HepG2 (cell line): ENCODE measurements at regions not wholly inside any gene's neighbourhood (a gene's known extent, or its start where the extent isn't known, plus 50 kb on each side); places are given as distances from the start of the nearest gene placed in this dataset.

Experiments used
- ATAC-seq: fragments of 200-7000 bp; cut with Tn5 transposase; 3 replicates; pipeline ENCODE4 v1.9.1; 2020; ENCODE audit warnings: mild to moderate bottlenecking, moderate library complexity
- BruUV-seq: library from RNA; stranded (reverse); fragments of 400-500 nt; replicated peaks from 2 replicates; lab custom pipeline; 2021; lab: Mats Ljungman, UMichigan
- CTCF ChIA-PET: fragments of 300-600 bp; formaldehyde crosslinking; extraction: SDS; loops from one replicate; lab custom pipeline; 2021; ENCODE audit warnings: low total read pairs, inconsistent platforms, low intra/inter-chr PET ratio; lab: Yijun Ruan, JAX
- POLR2A ChIA-PET: fragments of 350-600 bp; sonication (Branson Sonifier 250); formaldehyde crosslinking; loops from one replicate; lab custom pipeline; 2020; ENCODE audit warnings: antibody characterized with exemption, inconsistent platforms; lab: Yijun Ruan, JAX
- DNase-seq: peaks from one replicate; pipeline ENCODE4 v3.0.0-alpha.2; 2015; ENCODE audit warnings: low spot score
- FAIRE-seq: peaks from 3 replicates; lab custom pipeline; 2011; peaks lifted over from hg19 to GRCh38; lab: Jason Lieb, UNC
- H2AFZ ChIP-seq: one replicate; pipeline ENCODE4 v1.6.1; 2011; ENCODE audit warnings: low read length, inconsistent platforms
- H3K27ac ChIP-seq: fragments of 300-600 bp; 3 replicates; pipeline ENCODE4 v1.8.0; 2011; ENCODE audit warnings: mixed run types, mild to moderate bottlenecking, mixed read lengths, low read length, inconsistent platforms; ENCODE audit not compliant: insufficient read depth; ENCODE audit errors: extremely low read length
- H3K27me3 ChIP-seq, 2 experiments: fragments of 200-600 bp in 1 of 2; 2 replicates in 1 of 2; 3 replicates in 1 of 2; pipeline versions ENCODE4 v1.6.0 to v1.8.0; 2011; ENCODE audit warnings: low read length in 2 of 2, mild to moderate bottlenecking in 2 of 2, moderate library complexity in 2 of 2, inconsistent platforms in 1 of 2; ENCODE audit not compliant: insufficient read depth in 2 of 2, control insufficient read depth in 1 of 2
- H3K36me3 ChIP-seq, 2 experiments: fragments of 200-600 bp in 1 of 2; replicated peaks in 1 of 2; 2 replicates in 1 of 2; 3 replicates in 1 of 2; pipeline versions ENCODE4 v1.5.1 to v1.8.0; 2011; ENCODE audit warnings: low read length in 2 of 2, inconsistent platforms in 1 of 2; ENCODE audit not compliant: insufficient read depth in 2 of 2, control insufficient read depth in 1 of 2
- H3K4me1 ChIP-seq: 2 replicates; pipeline ENCODE4 v1.5.1; 2012; ENCODE audit warnings: low read length, inconsistent platforms; ENCODE audit not compliant: insufficient read depth
- H3K4me2 ChIP-seq: 2 replicates; pipeline ENCODE4 v1.6.0; 2011; ENCODE audit warnings: low read depth, low read length, inconsistent platforms
- H3K4me3 ChIP-seq, 3 experiments: fragments of 200-600 bp in 1 of 3; sonication (generic), shearing (Covaris generic) in 1 of 3; replicated peaks in 1 of 3; 2 replicates each; pipeline ENCODE4 v1.5.1; 2011 to 2016; ENCODE audit warnings: low read length in 3 of 3, inconsistent platforms in 2 of 3, low read depth in 2 of 3, mild to moderate bottlenecking in 2 of 3, control low read depth in 1 of 3, mixed read lengths in 1 of 3; ENCODE audit not compliant: insufficient read depth in 1 of 3
- H3K79me2 ChIP-seq: one replicate; pipeline ENCODE4 v1.6.1; 2011; ENCODE audit warnings: low read length, inconsistent platforms; ENCODE audit not compliant: insufficient read depth
- H3K9ac ChIP-seq: 2 replicates; pipeline ENCODE4 v1.6.0; 2011; ENCODE audit warnings: mild to moderate bottlenecking, low read depth, low read length, inconsistent platforms; ENCODE audit not compliant: insufficient read depth
- H3K9me3 ChIP-seq: 2 replicates; pipeline ENCODE4 v1.5.1; 2012; ENCODE audit warnings: mild to moderate bottlenecking, low read length
- H4K20me1 ChIP-seq: 2 replicates; pipeline ENCODE4 v1.6.0; 2011; ENCODE audit warnings: inconsistent platforms, mild to moderate bottlenecking, low read length, moderate library complexity; ENCODE audit not compliant: insufficient read depth
- HDAC2 ChIP-seq: sonication (generic); formaldehyde crosslinking; IDR thresholded peaks from 2 replicates; pipeline ENCODE4 v1.4.0; 2020; ENCODE audit warnings: missing genetic modification reagents
- HNRNPK ChIP-seq: fragments of 200-400 bp; formaldehyde crosslinking; IDR thresholded peaks from 2 replicates; pipeline ENCODE4 v1.6.1; 2018; ENCODE audit warnings: low read length, low read depth, moderate library complexity, mild to moderate bottlenecking; ENCODE audit not compliant: poor library complexity, severe bottlenecking
- MAFF ChIP-seq: IDR thresholded peaks from 2 replicates; pipeline ENCODE4 v1.6.1; 2011; ENCODE audit warnings: low read depth, low read length, improper control_type of control experiment
- MAFK ChIP-seq, 2 experiments: IDR thresholded peaks in 1 of 2; conservative IDR thresholded peaks in 1 of 2; 2 replicates each; pipeline ENCODE4 v1.6.1; 2011; ENCODE audit warnings: improper control_type of control experiment in 2 of 2, low read length in 2 of 2
- MXD4 ChIP-seq: IDR thresholded peaks from 2 replicates; pipeline ENCODE4 v1.6.1; 2016; ENCODE audit warnings: mild to moderate bottlenecking, missing biosample characterization, missing genetic modification reagents
- ZNF501 ChIP-seq: sonication (generic); formaldehyde crosslinking; IDR thresholded peaks from 2 replicates; pipeline ENCODE4 v1.5.1; 2020; ENCODE audit warnings: mild to moderate bottlenecking, moderate library complexity, missing genetic modification reagents
- ZNF614 ChIP-seq: IDR thresholded peaks from 2 replicates; pipeline ENCODE4 v1.6.1; 2018; ENCODE audit warnings: missing biosample characterization, missing genetic modification reagents, inconsistent platforms, borderline replicate concordance
- WGBS: methylation state at CpG from one replicate; pipeline ENCODE4 v1.1.6; 2017; ENCODE audit warnings: low lambda C conversion rate; 5-methylcytosine and 5-hydroxymethylcytosine counted together
- in situ Hi-C: cut with HindIII; loops from 2 replicates; pipeline ENCODE4 v1.10.0; 2017; ENCODE audit warnings: low pct_unique_long_range_greater_than_20kb; ENCODE audit not compliant: extremely low pct_ligation_motif_present
- intact Hi-C: fragments of 100-400 bp; cut with micrococcal nuclease; formaldehyde crosslinking; loops from one replicate; pipeline ENCODE4 v1.10.0; 2022; ENCODE audit not compliant: unreplicated experiment

- intact Hi-C loops (no loop called here), in situ Hi-C loops (no loop called here)
- CTCF ChIA-PET = no interaction called here
- BruUV-seq = no TSS peak
- Histone ChIP-seq H3K27ac (no peak overlapping the region), H3K36me3 (no peaks in the 10 kb centered on the region), H3K4me3 (no peak overlapping the region), H4K20me1 (no peaks in the 10 kb centered on the region), H3K27me3 (no peaks in the 10 kb centered on the region), H2AFZ (no peak overlapping the region), H3K4me1 (no peaks in the 10 kb centered on the region), H3K9ac (no peak overlapping the region), H3K79me2 (no peaks in the 10 kb centered on the region), H3K4me2 (no peak overlapping the region), H3K9me3 (no peaks in the 10 kb centered on the region)
- DNase-seq = no peak
- WGBS = 18% methylated on average over 2 of the region's 2 CpGs
- POLR2A ChIA-PET = no interaction called here
- ATAC-seq = no peak
- FAIRE-seq = no peak
- no peak for TF ChIP-seq MXD4 (CRISPR knock-in tag)
- peak; percentile 45 to 77 for TF ChIP-seq MAFK (conservative IDR thresholded peaks at IDR 0.05 in 1 of 2, IDR thresholded peaks at IDR 0.05 in 1 of 2; ENCODE audit: low read length in 2 of 2)
- TF ChIP-seq MAFF = peak; percentile 71
- TF ChIP-seq HDAC2 = no peak
Observed at GRCh38 chr11:98061858-98062257, 958.9 kb upstream of the CNTN5 start.

- Histone ChIP-seq H4K20me1 (no peaks in the 10 kb centered on the region), H3K9ac (no peak overlapping the region)
- TF ChIP-seq ZNF501 (CRISPR knock-in tag) (no peak), HNRNPK (peak; percentile 95), ZNF614 (no peak)
- TF ChIP-seq, all 625 proteins: peak for 1
- ATAC-seq = no peak
- CTCF ChIA-PET = no interaction called here
- H3K4me1 ChIP-seq = no peaks in the 10 kb centered on the region
- 0% methylated on average over 1 of the region's 1 CpG for WGBS
- no peak overlapping the region for H3K27ac ChIP-seq
- no peak overlapping the region for H2AFZ ChIP-seq
- no TSS peak for BruUV-seq
- intact Hi-C loops (no loop called here), in situ Hi-C loops (no loop called here)
- no peaks in the 10 kb centered on the region for H3K27me3 ChIP-seq
- no peaks in the 10 kb centered on the region for H3K36me3 ChIP-seq
- H3K79me2 ChIP-seq = no peaks in the 10 kb centered on the region
- H3K4me3 ChIP-seq = no peak overlapping the region
- no peak for DNase-seq
- no peaks in the 10 kb centered on the region for H3K9me3 ChIP-seq
- POLR2A ChIA-PET = no interaction called here
- FAIRE-seq = no peak
- H3K4me2 ChIP-seq = no peak overlapping the region
Observed at GRCh38 chr11:98062714-98063113, 958.0 kb upstream of the CNTN5 start.
